ENCODE measurements at regions not wholly inside any gene's neighbourhood (a gene's known extent, or its start where the extent isn't known, plus 50 kb on each side); places are given as distances from the start of the nearest gene placed in this dataset.

DNA sequence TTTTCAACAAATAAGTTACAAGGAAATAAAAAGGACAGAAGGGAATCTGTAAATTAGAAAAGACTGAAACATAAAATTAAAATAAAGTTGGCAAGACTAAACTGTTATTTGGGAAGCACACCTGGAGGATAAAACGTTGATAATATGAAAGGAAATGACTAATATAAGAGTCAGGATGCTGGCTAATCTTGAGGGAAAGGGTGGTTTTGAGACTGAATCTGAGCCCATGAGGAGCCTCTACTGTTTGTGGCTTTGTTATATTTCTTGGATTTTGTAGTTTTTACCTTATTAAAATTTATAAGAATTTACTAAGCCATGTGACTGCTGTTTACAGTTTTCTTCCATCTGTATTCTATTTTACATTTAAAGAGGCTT lies 718.0 kb upstream of the SPRY2 start:
- H3K27ac ChIP-seq = no peak overlapping the region
- no peaks in the 10 kb centered on the region for H3K27me3 ChIP-seq (ENCODE audit: insufficient read depth in 3 of 3, low read length in 2 of 3)
- TF ChIP-seq, protein P1, sequence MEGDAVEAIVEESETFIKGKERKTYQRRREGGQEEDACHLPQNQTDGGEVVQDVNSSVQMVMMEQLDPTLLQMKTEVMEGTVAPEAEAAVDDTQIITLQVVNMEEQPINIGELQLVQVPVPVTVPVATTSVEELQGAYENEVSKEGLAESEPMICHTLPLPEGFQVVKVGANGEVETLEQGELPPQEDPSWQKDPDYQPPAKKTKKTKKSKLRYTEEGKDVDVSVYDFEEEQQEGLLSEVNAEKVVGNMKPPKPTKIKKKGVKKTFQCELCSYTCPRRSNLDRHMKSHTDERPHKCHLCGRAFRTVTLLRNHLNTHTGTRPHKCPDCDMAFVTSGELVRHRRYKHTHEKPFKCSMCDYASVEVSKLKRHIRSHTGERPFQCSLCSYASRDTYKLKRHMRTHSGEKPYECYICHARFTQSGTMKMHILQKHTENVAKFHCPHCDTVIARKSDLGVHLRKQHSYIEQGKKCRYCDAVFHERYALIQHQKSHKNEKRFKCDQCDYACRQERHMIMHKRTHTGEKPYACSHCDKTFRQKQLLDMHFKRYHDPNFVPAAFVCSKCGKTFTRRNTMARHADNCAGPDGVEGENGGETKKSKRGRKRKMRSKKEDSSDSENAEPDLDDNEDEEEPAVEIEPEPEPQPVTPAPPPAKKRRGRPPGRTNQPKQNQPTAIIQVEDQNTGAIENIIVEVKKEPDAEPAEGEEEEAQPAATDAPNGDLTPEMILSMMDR (IDR thresholded peaks at IDR 0.05) = no peak
- intact Hi-C loops (cut with DNase I) = no loop called here
- DNase-seq (no peak), ATAC-seq (no peak)
- no peak overlapping the region for H3K4me3 ChIP-seq
- H3K36me3 ChIP-seq (ENCODE audit: insufficient read depth in 1 of 2, low read depth in 1 of 2) = no peaks in the 10 kb centered on the region
- H3K9me3 ChIP-seq = no peaks in the 10 kb centered on the region
- WGBS, 3 donors = 16 to 25% (median 23%) methylated on average over 1 of the region's 1 CpG
- H3K4me1 ChIP-seq = no peaks in the 10 kb centered on the region

DNA sequence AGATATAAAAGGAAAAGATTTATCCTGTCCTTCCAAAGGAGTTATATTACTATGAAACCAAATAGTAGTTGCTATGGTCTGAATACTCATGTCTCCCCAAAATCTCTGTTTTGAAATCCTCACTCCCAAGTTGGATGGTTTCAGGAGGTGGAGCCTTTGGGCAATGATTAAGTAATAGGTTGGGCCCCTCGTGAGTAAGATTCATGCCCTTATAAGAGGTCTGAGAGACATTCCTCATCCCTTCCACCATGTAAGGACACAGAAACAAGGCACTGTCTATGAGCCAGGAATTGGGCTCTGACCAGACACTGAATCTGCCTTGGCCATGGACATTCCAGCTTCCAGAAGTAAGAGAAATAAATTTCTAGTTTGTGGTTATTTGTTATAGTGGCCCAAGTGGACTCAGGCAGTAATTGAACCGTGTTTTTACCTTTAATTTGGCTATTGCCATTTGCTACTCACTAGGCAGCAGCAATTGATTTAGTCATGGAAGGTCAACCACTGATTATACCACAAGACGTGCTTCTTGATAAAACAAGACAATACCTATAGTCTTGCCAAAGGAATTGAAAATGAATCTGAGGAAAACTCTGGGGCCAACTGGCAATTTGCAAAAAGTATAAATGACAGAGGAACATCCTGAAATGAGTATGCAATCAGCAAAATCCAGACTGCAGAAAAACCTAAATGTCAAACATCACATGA lies 717.4 kb upstream of the SPRY2 start:
- no peak overlapping the region for H3K4me3 ChIP-seq
- intact Hi-C loops (cut with DNase I) = no loop called here
- ATAC-seq = no peak
- H3K36me3 ChIP-seq (ENCODE audit: insufficient read depth in 1 of 2, low read depth in 1 of 2) = no peaks in the 10 kb centered on the region
- no peaks in the 10 kb centered on the region for H3K4me1 ChIP-seq
- no peak for DNase-seq
- WGBS, 3 donors = 33 to 55% (median 44%) methylated on average over 3 of the region's 3 CpGs
- no peak overlapping the region for H3K27ac ChIP-seq
- H3K27me3 ChIP-seq (ENCODE audit: insufficient read depth in 3 of 3, low read length in 2 of 3) = no peaks in the 10 kb centered on the region
- TF ChIP-seq, protein P1 (IDR thresholded peaks at IDR 0.05) = no peak
- no peaks in the 10 kb centered on the region for H3K9me3 ChIP-seq

DNA sequence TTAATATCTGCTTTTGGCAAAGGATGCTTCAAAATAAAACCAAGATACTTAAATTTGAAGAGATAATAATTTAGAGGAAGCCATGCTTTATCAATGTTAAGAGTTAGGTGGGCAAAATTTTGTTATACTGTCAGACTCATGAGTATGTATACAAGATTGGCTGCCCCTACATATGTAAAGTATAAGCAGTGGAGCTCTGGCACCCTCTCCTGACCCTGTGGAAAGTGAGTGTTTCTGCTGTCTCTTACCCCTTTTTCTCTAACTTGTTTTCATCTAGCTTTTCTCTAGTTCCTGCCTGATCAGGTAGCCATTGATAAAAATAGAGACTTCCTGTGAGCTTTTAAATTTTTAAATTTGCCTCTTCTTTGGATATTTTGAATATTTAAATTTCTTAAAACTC lies 710.9 kb upstream of the SPRY2 start:
- H3K36me3 ChIP-seq (ENCODE audit: insufficient read depth in 1 of 2, low read depth in 1 of 2) = no peaks in the 10 kb centered on the region
- ATAC-seq (no peak), DNase-seq (no peak)
- TF ChIP-seq, protein P1 (IDR thresholded peaks at IDR 0.05) = no peak
- no peak overlapping the region for H3K4me3 ChIP-seq
- intact Hi-C loops (cut with DNase I) = no loop called here
- H3K9me3 ChIP-seq = no peaks in the 10 kb centered on the region
- H3K27ac ChIP-seq = no peak overlapping the region
- H3K27me3 ChIP-seq (ENCODE audit: insufficient read depth in 3 of 3, low read length in 2 of 3) = no peaks in the 10 kb centered on the region
- no peaks in the 10 kb centered on the region for H3K4me1 ChIP-seq

DNA sequence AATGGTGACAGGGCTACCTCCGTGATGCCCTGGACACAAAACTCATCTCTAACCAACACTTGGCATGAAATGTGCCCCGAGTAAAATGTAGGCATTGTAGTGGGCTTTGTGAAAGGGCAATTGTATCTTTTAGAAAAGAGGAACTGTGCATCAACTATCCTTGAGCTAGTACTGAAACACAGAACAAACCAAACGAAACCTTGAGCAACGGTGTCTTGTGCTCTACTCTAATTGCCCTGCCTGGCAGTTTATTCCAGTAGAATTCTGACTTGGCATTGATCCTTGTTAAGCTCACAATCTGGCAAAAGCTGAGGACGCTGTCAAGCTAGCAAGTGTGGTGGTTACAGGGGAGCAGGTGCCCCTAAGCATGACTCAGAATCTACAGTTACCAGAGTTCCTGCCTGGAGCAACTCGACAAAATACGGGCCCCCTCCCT lies 707.1 kb upstream of the SPRY2 start:
- Histone ChIP-seq H3K27ac (no peak overlapping the region), H3K4me3 (no peak overlapping the region), H3K27me3 (ENCODE audit: insufficient read depth in 3 of 3, low read length in 2 of 3) (no peaks in the 10 kb centered on the region), H3K9me3 (no peaks in the 10 kb centered on the region), H3K4me1 (no peaks in the 10 kb centered on the region), H3K36me3 (ENCODE audit: insufficient read depth in 1 of 2, low read depth in 1 of 2) (no peaks in the 10 kb centered on the region)
- TF ChIP-seq, protein P1 (IDR thresholded peaks at IDR 0.05) = no peak
- DNase-seq (no peak), ATAC-seq (peak in 1 of 4 donors; percentile 17)
- intact Hi-C loops (cut with DNase I) = no loop called here
- 28 to 39% (median 31%) methylated on average over 7 of the region's 7 CpGs for WGBS, 3 donors

DNA sequence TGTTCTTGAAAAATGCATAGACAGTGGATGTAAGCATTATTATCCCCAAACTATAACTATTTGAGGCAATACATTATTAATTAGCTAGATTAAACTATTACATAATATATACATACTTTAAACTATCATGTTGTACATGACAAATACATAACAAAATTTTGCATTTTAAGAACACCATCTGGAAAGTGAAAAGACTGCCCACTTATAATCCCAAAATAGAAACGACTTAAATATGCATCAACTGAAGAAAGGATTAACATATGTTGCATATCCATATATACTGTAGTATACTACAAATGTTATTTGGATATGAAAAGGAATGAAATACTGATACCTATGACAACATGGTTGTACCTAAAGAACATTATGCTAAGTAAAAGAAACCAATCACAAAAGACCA lies 700.8 kb upstream of the SPRY2 start:
- intact Hi-C loops (cut with DNase I) = no loop called here
- no peak overlapping the region for H3K27ac ChIP-seq
- DNase-seq (no peak), ATAC-seq (no peak)
- no peak overlapping the region for H3K4me3 ChIP-seq
- no peaks in the 10 kb centered on the region for H3K36me3 ChIP-seq (ENCODE audit: insufficient read depth in 1 of 2, low read depth in 1 of 2)
- no peaks in the 10 kb centered on the region for H3K9me3 ChIP-seq
- no peaks in the 10 kb centered on the region for H3K4me1 ChIP-seq
- WGBS, 3 donors = 59 to 79% (median 68%) methylated on average over 1 of the region's 1 CpG
- TF ChIP-seq, protein P1 (IDR thresholded peaks at IDR 0.05) = no peak
- no peaks in the 10 kb centered on the region for H3K27me3 ChIP-seq (ENCODE audit: insufficient read depth in 3 of 3, low read length in 2 of 3)
